ENCODE measurements at regions not wholly inside any gene's neighbourhood (a gene's known extent, or its start where the extent isn't known, plus 50 kb on each side); places are given as distances from the start of the nearest gene placed in this dataset.

GRCh38 chr5:88489364-88489763, 220.7 kb upstream of the TMEM161B start:
- H3K4me1 Mint-ChIP-seq = no peaks in the 10 kb centered on the region
- POLR2A ChIA-PET = no interaction called here
- H3K36me3 Mint-ChIP-seq = no peaks in the 10 kb centered on the region
- H3K27me3 Mint-ChIP-seq = peaks cover 14 to 20% of the 10 kb centered on the region in 2 donors
- H3K9me3 Mint-ChIP-seq = no peaks in the 10 kb centered on the region
- CTCF ChIA-PET = no interaction called here
- no peak for ATAC-seq (replicated peaks in 1 of 4)
- no peak for DNase-seq
- no peaks in the 10 kb centered on the region for H3K9me3 ChIP-seq
- H3K4me3 Mint-ChIP-seq = no peak overlapping the region
- 74% methylated on average over 2 of the region's 6 CpGs for WGBS (ENCODE audit: insufficient coverage)
- no peak overlapping the region for H3K27ac ChIP-seq (ENCODE audit: low read length)
- no peaks in the 10 kb centered on the region for H3K4me1 ChIP-seq (ENCODE audit: control insufficient read depth in 1 of 2, extremely low read depth in 1 of 2, insufficient read depth in 2 of 2, low read length in 2 of 2)
- peaks cover 0 to 2% of the 10 kb centered on the region in 2 experiments for H3K27me3 ChIP-seq (replicated peaks in 1 of 2; ENCODE audit: control insufficient read depth in 2 of 2, extremely low read depth in 1 of 2, insufficient read depth in 2 of 2, low read length in 1 of 2)
- H3K27ac Mint-ChIP-seq = no peak overlapping the region
- H3K36me3 ChIP-seq (ENCODE audit: control insufficient read depth in 2 of 2, extremely low read depth in 1 of 2, insufficient read depth in 1 of 2, low read length in 1 of 2) = no peaks in the 10 kb centered on the region
- no peak overlapping the region for H3K4me3 ChIP-seq (ENCODE audit: control insufficient read depth in 1 of 2, extremely low read depth in 1 of 2, low read length in 1 of 2)

GRCh38 chr5:88488561-88488960, 219.9 kb upstream of the TMEM161B start:
- Histone ChIP-seq H3K36me3 (ENCODE audit: control insufficient read depth in 2 of 2, extremely low read depth in 1 of 2, insufficient read depth in 1 of 2, low read length in 1 of 2) (no peaks in the 10 kb centered on the region), H3K27me3 (replicated peaks in 1 of 2; ENCODE audit: control insufficient read depth in 2 of 2, extremely low read depth in 1 of 2, insufficient read depth in 2 of 2, low read length in 1 of 2) (peaks cover 0 to 2% of the 10 kb centered on the region in 2 experiments), H3K27ac (ENCODE audit: low read length) (no peak overlapping the region), H3K4me1 (ENCODE audit: control insufficient read depth in 1 of 2, extremely low read depth in 1 of 2, insufficient read depth in 2 of 2, low read length in 2 of 2) (no peaks in the 10 kb centered on the region), H3K4me3 (ENCODE audit: control insufficient read depth in 1 of 2, extremely low read depth in 1 of 2, low read length in 1 of 2) (no peak overlapping the region), H3K9me3 (no peaks in the 10 kb centered on the region)
- DNase-seq (no peak), ATAC-seq (replicated peaks in 1 of 4) (no peak)
- no peak overlapping the region for H3K4me3 Mint-ChIP-seq
- ChIA-PET POLR2A (no interaction called here), CTCF (no interaction called here)
- no peaks in the 10 kb centered on the region for H3K4me1 Mint-ChIP-seq
- no peak overlapping the region for H3K27ac Mint-ChIP-seq
- no peaks in the 10 kb centered on the region for H3K9me3 Mint-ChIP-seq
- 100% methylated on average over 1 of the region's 2 CpGs for WGBS (ENCODE audit: insufficient coverage)
- no peaks in the 10 kb centered on the region for H3K36me3 Mint-ChIP-seq
- H3K27me3 Mint-ChIP-seq = peaks cover 14 to 25% of the 10 kb centered on the region in 2 donors

GRCh38 chr5:88488130-88488529, 219.5 kb upstream of the TMEM161B start:
- Mint-ChIP-seq H3K27me3 (peaks cover 12 to 26% of the 10 kb centered on the region in 2 donors), H3K4me3 (no peak overlapping the region), H3K9me3 (no peaks in the 10 kb centered on the region), H3K4me1 (no peaks in the 10 kb centered on the region), H3K36me3 (no peaks in the 10 kb centered on the region), H3K27ac (no peak overlapping the region)
- 60% methylated on average over 1 of the region's 2 CpGs for WGBS (ENCODE audit: insufficient coverage)
- Histone ChIP-seq H3K4me3 (ENCODE audit: control insufficient read depth in 1 of 2, extremely low read depth in 1 of 2, low read length in 1 of 2) (no peak overlapping the region), H3K36me3 (ENCODE audit: control insufficient read depth in 2 of 2, extremely low read depth in 1 of 2, insufficient read depth in 1 of 2, low read length in 1 of 2) (no peaks in the 10 kb centered on the region), H3K27me3 (replicated peaks in 1 of 2; ENCODE audit: control insufficient read depth in 2 of 2, extremely low read depth in 1 of 2, insufficient read depth in 2 of 2, low read length in 1 of 2) (peaks cover 0 to 2% of the 10 kb centered on the region in 2 experiments), H3K27ac (ENCODE audit: low read length) (no peak overlapping the region), H3K4me1 (ENCODE audit: control insufficient read depth in 1 of 2, extremely low read depth in 1 of 2, insufficient read depth in 2 of 2, low read length in 2 of 2) (no peaks in the 10 kb centered on the region), H3K9me3 (no peaks in the 10 kb centered on the region)
- CTCF ChIA-PET = no interaction called here
- DNase-seq (no peak), ATAC-seq (replicated peaks in 1 of 4) (no peak)
- POLR2A ChIA-PET = no interaction called here

GRCh38 chr5:88487066-88487465, 218.4 kb upstream of the TMEM161B start:
- Mint-ChIP-seq H3K4me1 (no peaks in the 10 kb centered on the region), H3K36me3 (no peaks in the 10 kb centered on the region), H3K4me3 (no peak overlapping the region), H3K9me3 (no peaks in the 10 kb centered on the region), H3K27ac (no peak overlapping the region), H3K27me3 (peaks cover 12 to 26% of the 10 kb centered on the region in 2 donors)
- POLR2A ChIA-PET = no interaction called here
- Histone ChIP-seq H3K27me3 (replicated peaks in 1 of 2; ENCODE audit: control insufficient read depth in 2 of 2, extremely low read depth in 1 of 2, insufficient read depth in 2 of 2, low read length in 1 of 2) (peaks cover 0 to 2% of the 10 kb centered on the region in 2 experiments), H3K9me3 (no peaks in the 10 kb centered on the region), H3K27ac (ENCODE audit: low read length) (no peak overlapping the region), H3K36me3 (ENCODE audit: control insufficient read depth in 2 of 2, extremely low read depth in 1 of 2, insufficient read depth in 1 of 2, low read length in 1 of 2) (no peaks in the 10 kb centered on the region), H3K4me3 (ENCODE audit: control insufficient read depth in 1 of 2, extremely low read depth in 1 of 2, low read length in 1 of 2) (no peak overlapping the region), H3K4me1 (ENCODE audit: control insufficient read depth in 1 of 2, extremely low read depth in 1 of 2, insufficient read depth in 2 of 2, low read length in 2 of 2) (no peaks in the 10 kb centered on the region)
- no peak for ATAC-seq (replicated peaks in 1 of 4)
- CTCF ChIA-PET = no interaction called here
- no peak for DNase-seq
- no CpG with 5 or more reads among the region's 4 CpGs for WGBS (ENCODE audit: insufficient coverage)

- Mint-ChIP-seq H3K27ac (no peak overlapping the region), H3K4me3 (no peak overlapping the region), H3K36me3 (no peaks in the 10 kb centered on the region), H3K27me3 (peaks cover 12 to 26% of the 10 kb centered on the region in 2 donors), H3K9me3 (no peaks in the 10 kb centered on the region), H3K4me1 (no peaks in the 10 kb centered on the region)
- ATAC-seq (replicated peaks in 1 of 4) = no peak
- Histone ChIP-seq H3K27ac (ENCODE audit: low read length) (no peak overlapping the region), H3K4me3 (ENCODE audit: control insufficient read depth in 1 of 2, extremely low read depth in 1 of 2, low read length in 1 of 2) (no peak overlapping the region), H3K27me3 (replicated peaks in 1 of 2; ENCODE audit: control insufficient read depth in 2 of 2, extremely low read depth in 1 of 2, insufficient read depth in 2 of 2, low read length in 1 of 2) (peaks cover 0 to 2% of the 10 kb centered on the region in 2 experiments), H3K4me1 (ENCODE audit: control insufficient read depth in 1 of 2, extremely low read depth in 1 of 2, insufficient read depth in 2 of 2, low read length in 2 of 2) (no peaks in the 10 kb centered on the region), H3K36me3 (ENCODE audit: control insufficient read depth in 2 of 2, extremely low read depth in 1 of 2, insufficient read depth in 1 of 2, low read length in 1 of 2) (no peaks in the 10 kb centered on the region), H3K9me3 (no peaks in the 10 kb centered on the region)
- ChIA-PET CTCF (no interaction called here), POLR2A (no interaction called here)
- no peak for DNase-seq
- no CpG with 5 or more reads among the region's 3 CpGs for WGBS (ENCODE audit: insufficient coverage)
Measured at GRCh38 chr5:88486431-88486830, 217.8 kb upstream of the TMEM161B start.

GRCh38 chr5:88485531-88485930, 216.9 kb upstream of the TMEM161B start:
- Mint-ChIP-seq H3K27ac (no peak overlapping the region), H3K4me3 (no peak overlapping the region), H3K4me1 (no peaks in the 10 kb centered on the region), H3K27me3 (peaks cover 15 to 27% of the 10 kb centered on the region in 2 donors), H3K36me3 (no peaks in the 10 kb centered on the region), H3K9me3 (no peaks in the 10 kb centered on the region)
- ChIA-PET CTCF (no interaction called here), POLR2A (no interaction called here)
- ATAC-seq (replicated peaks in 1 of 4) (no peak), DNase-seq (no peak)
- Histone ChIP-seq H3K4me3 (ENCODE audit: control insufficient read depth in 1 of 2, extremely low read depth in 1 of 2, low read length in 1 of 2) (no peak overlapping the region), H3K27me3 (replicated peaks in 1 of 2; ENCODE audit: control insufficient read depth in 2 of 2, extremely low read depth in 1 of 2, insufficient read depth in 2 of 2, low read length in 1 of 2) (peaks cover 0 to 2% of the 10 kb centered on the region in 2 experiments), H3K4me1 (ENCODE audit: control insufficient read depth in 1 of 2, extremely low read depth in 1 of 2, insufficient read depth in 2 of 2, low read length in 2 of 2) (no peaks in the 10 kb centered on the region), H3K27ac (ENCODE audit: low read length) (no peak overlapping the region), H3K9me3 (no peaks in the 10 kb centered on the region), H3K36me3 (ENCODE audit: control insufficient read depth in 2 of 2, extremely low read depth in 1 of 2, insufficient read depth in 1 of 2, low read length in 1 of 2) (no peaks in the 10 kb centered on the region)
- no CpG with 5 or more reads among the region's 1 CpG for WGBS (ENCODE audit: insufficient coverage)

- no peaks in the 10 kb centered on the region for H3K9me3 ChIP-seq
- no peaks in the 10 kb centered on the region for H3K36me3 ChIP-seq (ENCODE audit: control insufficient read depth in 2 of 2, extremely low read depth in 1 of 2, insufficient read depth in 1 of 2, low read length in 1 of 2)
- no peak overlapping the region for H3K4me3 Mint-ChIP-seq
- ChIA-PET CTCF (no interaction called here), POLR2A (no interaction called here)
- H3K36me3 Mint-ChIP-seq = no peaks in the 10 kb centered on the region
- H3K9me3 Mint-ChIP-seq = no peaks in the 10 kb centered on the region
- H3K27me3 Mint-ChIP-seq = peaks cover 17 to 32% of the 10 kb centered on the region in 2 donors
- H3K4me3 ChIP-seq (ENCODE audit: control insufficient read depth in 1 of 2, extremely low read depth in 1 of 2, low read length in 1 of 2) = no peak overlapping the region
- DNase-seq (no peak), ATAC-seq (replicated peaks in 1 of 4) (no peak)
- no peaks in the 10 kb centered on the region for H3K27me3 ChIP-seq (replicated peaks in 1 of 2; ENCODE audit: control insufficient read depth in 2 of 2, extremely low read depth in 1 of 2, insufficient read depth in 2 of 2, low read length in 1 of 2)
- H3K4me1 ChIP-seq (ENCODE audit: control insufficient read depth in 1 of 2, extremely low read depth in 1 of 2, insufficient read depth in 2 of 2, low read length in 2 of 2) = no peaks in the 10 kb centered on the region
- 90% methylated on average over 2 of the region's 10 CpGs for WGBS (ENCODE audit: insufficient coverage)
- H3K27ac Mint-ChIP-seq = no peak overlapping the region
- H3K27ac ChIP-seq (ENCODE audit: low read length) = no peak overlapping the region
- no peaks in the 10 kb centered on the region for H3K4me1 Mint-ChIP-seq
Measured at GRCh38 chr5:88483964-88484672, 215.5 kb upstream of the TMEM161B start.

Measured in T-cell (primary cell).